IPS DF 19.7 (cell line): ENCODE measurements at regions not wholly inside any gene's neighbourhood (a gene's known extent, or its start where the extent isn't known, plus 50 kb on each side); places are given as distances from the start of the nearest gene placed in this dataset.
"Not testable (repeated sequence)": the region's sequence is repeated elsewhere in the genome, so short reads cannot be mapped to it uniquely, and the experiment has no call there.

ENCODE experiments used
- DNase-seq: peaks from one replicate; pipeline ENCODE4 v3.0.0-alpha.2; 2013; ENCODE audit warnings: low read depth, low spot score

- DNase-seq: no peak
These were observed 96.8 kb upstream of the USP24 start for GRCh38 chr1:55311979-55312378.

GRCh38 chr1:55311057-55311641 lies 96.0 kb upstream of the USP24 start:
- no peak for DNase-seq

GRCh38 chr1:55310505-55310971 lies 95.4 kb upstream of the USP24 start:
- DNase-seq: no peak

GRCh38 chr1:55309786-55310504 lies 94.8 kb upstream of the USP24 start:
- no peak for DNase-seq

- no peak for DNase-seq
These were observed 93.9 kb upstream of the USP24 start for GRCh38 chr1:55309053-55309452.

- DNase-seq: no peak
These were observed 90.6 kb upstream of the USP24 start for GRCh38 chr1:55305735-55306134.

- DNase-seq: no peak
These were observed 89.1 kb upstream of the USP24 start for GRCh38 chr1:55304229-55304740.

GRCh38 chr1:55302972-55303371 lies 87.8 kb upstream of the USP24 start:
- DNase-seq: no peak

- no peak for DNase-seq
These were observed 86.7 kb upstream of the USP24 start for GRCh38 chr1:55301912-55302311.

- DNase-seq: no peak
These were observed 85.8 kb upstream of the USP24 start for GRCh38 chr1:55300975-55301374.

- no peak for DNase-seq
These were observed 83.2 kb upstream of the USP24 start for GRCh38 chr1:55298167-55298894.

GRCh38 chr1:55296247-55296646 lies 81.1 kb upstream of the USP24 start:
- not testable (repeated sequence) for DNase-seq

- DNase-seq: no peak
These were observed 74.5 kb upstream of the USP24 start for GRCh38 chr1:55289614-55290013.

- DNase-seq: no peak
These were observed 73.9 kb upstream of the USP24 start for GRCh38 chr1:55289042-55289441.

GRCh38 chr1:55288245-55288644 lies 73.1 kb upstream of the USP24 start:
- DNase-seq: no peak

- DNase-seq: no peak
These were observed 72.6 kb upstream of the USP24 start for GRCh38 chr1:55287723-55288122.

- no peak for DNase-seq
These were observed 71.9 kb upstream of the USP24 start for GRCh38 chr1:55286856-55287602.

GRCh38 chr1:55285834-55286233 lies 70.7 kb upstream of the USP24 start:
- DNase-seq: no peak

GRCh38 chr1:55284856-55285255 lies 69.7 kb upstream of the USP24 start:
- no peak for DNase-seq

- DNase-seq: no peak
These were observed 66.9 kb upstream of the USP24 start for GRCh38 chr1:55282058-55282457.

GRCh38 chr1:55280731-55281130 lies 65.6 kb upstream of the USP24 start:
- no peak for DNase-seq

GRCh38 chr1:55279627-55280026 lies 64.5 kb upstream of the USP24 start:
- no peak for DNase-seq
